ENCODE measurements at regions not wholly inside any gene's neighbourhood (a gene's known extent, or its start where the extent isn't known, plus 50 kb on each side); places are given as distances from the start of the nearest gene placed in this dataset.
"Not testable (repeated sequence)": the region's sequence is repeated elsewhere in the genome, so short reads cannot be mapped to it uniquely, and the experiment has no call there.

DNA sequence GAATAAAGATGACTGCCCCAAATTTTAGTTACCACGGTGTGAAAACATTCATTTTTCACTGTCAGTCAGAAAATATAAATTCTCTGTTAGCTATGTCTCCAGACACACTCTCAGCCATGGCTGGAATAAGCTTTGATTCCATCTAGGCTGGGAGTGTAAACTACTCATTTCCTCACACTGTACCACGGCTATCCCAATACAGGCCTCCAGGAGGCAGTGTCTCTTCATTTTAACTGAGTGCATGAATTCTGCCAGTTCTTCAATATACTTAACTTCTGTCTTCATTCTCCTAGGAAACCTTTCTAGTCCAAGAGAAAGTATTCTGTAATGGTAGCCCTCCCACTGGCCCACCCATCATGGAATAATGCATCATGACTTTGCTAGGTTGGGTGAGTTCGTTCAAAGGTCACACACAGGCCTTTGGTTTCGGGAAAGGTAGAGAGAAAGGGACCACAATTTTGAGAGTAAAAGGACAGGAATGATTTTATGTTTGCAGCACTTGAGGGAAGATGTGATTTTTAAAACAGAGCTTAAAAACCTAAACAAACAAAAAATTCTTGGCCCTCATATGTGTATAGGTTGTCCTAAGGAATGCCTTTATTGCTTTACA, 381.1 kb downstream of the SEC23A start:
- no peak for DNase-seq (ENCODE audit: extremely low read depth in 1 of 2, low read depth in 1 of 2)

GRCh38 chr14:38718519-38718918, 384.5 kb downstream of the SEC23A start:
- no peak for DNase-seq (ENCODE audit: extremely low read depth in 1 of 2, low read depth in 1 of 2)

DNA sequence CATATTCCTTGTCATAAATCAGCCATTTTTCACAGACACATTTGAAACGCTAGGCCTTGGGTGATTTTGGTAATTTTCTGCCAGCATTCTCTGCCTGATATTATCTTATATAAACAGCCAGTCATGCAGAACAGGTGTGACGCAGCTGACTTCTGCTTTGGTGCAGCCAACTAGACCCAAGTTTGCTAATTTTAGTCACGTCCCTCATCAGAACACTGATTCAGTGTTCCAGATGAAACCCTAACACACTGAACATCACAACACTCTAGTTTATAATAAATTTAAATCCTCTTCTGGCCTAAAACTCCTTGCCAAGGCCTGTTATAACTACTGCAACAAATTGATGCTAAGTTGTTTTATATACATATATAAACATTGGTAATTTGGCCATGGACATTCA, 386.1 kb downstream of the SEC23A start:
- no peak for DNase-seq (ENCODE audit: extremely low read depth in 1 of 2, low read depth in 1 of 2)

- DNase-seq (ENCODE audit: extremely low read depth in 1 of 2, low read depth in 1 of 2): no peak
Measured at GRCh38 chr14:38710881-38711280, 392.2 kb downstream of the SEC23A start.

- no peak for DNase-seq (ENCODE audit: extremely low read depth in 1 of 2, low read depth in 1 of 2)
Measured at GRCh38 chr14:38710196-38710595, 392.8 kb downstream of the SEC23A start.

- no peak for DNase-seq (ENCODE audit: extremely low read depth in 1 of 2, low read depth in 1 of 2)
Measured at GRCh38 chr14:38705220-38705619, 397.8 kb downstream of the SEC23A start.

DNA sequence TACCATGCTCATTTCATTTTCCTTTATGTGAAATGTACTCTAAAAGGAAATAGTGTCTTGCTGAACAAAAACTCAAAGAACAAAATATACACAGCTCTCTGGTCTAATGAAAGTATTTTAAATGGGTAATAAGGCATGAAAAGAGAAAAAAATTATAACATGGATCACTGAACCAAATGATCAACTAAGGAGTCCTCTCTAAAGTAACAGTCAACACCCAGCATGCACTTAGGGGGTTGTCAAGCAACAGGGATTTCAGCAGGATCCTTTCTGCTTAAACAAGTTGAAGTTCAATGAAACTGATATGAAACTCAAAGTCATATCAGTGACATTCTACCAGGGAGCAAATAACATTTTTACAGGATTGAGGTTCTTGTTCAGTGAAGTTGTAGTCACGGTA, 398.8 kb downstream of the SEC23A start:
- DNase-seq (ENCODE audit: extremely low read depth in 1 of 2, low read depth in 1 of 2): no peak

DNA sequence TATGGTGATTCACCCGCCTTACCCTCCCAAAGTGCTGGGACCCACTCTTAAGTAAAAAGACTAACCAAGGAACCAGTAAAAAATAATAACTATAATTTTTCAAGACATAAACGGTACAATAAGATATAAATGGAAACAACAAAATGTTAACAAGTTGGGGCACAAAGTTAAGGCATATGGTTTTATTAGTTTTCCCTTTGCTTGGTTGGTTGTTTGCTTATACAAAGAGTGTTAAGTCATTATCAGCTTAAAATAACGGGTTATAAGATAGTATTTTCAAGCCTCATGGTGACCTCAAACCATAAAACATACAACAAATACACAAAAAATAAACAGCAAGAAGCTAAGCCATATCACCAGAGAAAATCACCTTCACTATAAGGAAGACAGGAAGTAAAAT, 406.1 kb downstream of the SEC23A start:
- DNase-seq (ENCODE audit: extremely low read depth in 1 of 2, low read depth in 1 of 2): no peak

GRCh38 chr14:38693423-38693822, 409.6 kb downstream of the SEC23A start:
- no peak for DNase-seq (ENCODE audit: extremely low read depth in 1 of 2, low read depth in 1 of 2)

DNA sequence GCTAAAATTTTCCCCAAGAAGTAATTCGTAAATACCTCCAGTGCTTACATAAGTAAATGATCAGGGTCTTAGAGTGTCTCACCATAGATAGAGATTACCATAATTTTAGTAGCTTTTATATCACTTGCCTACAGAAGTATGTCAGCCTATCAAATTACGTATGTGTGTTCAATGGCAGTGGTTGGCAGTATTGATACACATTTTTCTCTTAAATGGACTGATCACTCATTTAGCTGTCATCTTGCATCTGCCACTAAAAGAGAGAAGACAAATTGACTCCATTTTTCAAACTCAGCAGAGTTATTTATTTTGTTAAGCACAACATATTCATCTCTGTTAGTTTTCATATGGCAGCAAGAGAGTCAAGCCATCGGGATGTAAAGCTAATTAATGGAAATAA, 413.1 kb upstream of the CLEC14A start:
- no peak for DNase-seq (ENCODE audit: extremely low read depth in 1 of 2, low read depth in 1 of 2)

DNA sequence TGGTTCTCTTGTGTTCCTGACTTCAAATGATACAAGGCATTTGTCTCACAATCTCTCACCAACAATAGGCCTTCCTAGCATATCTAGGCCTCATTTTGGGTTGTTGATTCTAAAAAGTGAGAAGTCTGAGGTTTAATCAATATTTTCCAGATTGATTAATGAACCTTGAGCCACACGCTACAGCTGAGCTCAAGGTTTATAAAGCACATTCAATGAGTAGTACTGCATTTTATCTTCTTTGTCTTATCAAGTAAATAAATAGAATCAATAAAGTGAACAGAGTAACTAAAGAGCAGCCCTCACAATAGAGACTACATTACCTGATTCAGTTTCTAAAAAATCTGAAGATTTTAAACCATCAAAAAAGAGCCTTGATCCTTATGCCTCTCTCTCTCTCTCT, 407.5 kb upstream of the CLEC14A start:
- no peak for DNase-seq (ENCODE audit: extremely low read depth in 1 of 2, low read depth in 1 of 2)

DNA sequence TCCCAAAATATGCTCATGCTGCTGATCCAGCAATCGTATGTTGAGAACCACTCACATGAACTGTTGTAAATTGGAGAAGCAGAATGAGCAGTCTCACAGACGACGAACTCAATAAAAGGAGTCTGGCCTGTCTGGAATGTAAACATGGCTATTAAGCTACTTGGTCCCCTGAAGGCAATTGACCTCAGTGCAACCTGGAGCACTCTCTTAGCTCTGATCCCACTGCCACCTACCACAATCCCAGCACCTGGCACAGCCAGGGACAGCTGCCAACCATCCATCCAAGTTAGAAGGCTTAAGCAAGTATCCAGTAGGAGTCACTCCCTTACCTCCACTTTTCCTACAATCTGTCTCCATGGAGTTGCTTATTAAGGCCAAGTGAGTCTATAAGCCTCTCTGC, 406.9 kb upstream of the CLEC14A start:
- no peak for DNase-seq (ENCODE audit: extremely low read depth in 1 of 2, low read depth in 1 of 2)

DNA sequence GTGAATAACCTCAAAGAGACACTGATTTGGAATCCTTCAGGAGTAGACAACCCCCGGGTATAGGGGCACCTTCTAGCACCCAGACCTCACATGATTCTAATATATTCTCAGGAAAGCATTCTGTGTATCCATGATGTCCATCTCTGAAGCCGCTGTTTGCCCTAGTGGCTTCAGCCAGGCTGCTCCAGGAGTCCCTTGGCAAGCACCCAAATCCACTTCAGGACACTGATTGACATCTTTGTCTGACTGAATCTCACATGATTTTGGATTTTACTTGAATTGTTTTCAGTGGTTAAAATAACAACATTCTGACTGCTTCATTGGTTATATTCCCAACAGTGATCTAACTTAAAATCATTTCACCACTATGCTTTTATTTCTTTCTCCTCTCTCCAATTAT, 390.5 kb upstream of the CLEC14A start:
- no peak for DNase-seq (ENCODE audit: extremely low read depth in 1 of 2, low read depth in 1 of 2)

DNA sequence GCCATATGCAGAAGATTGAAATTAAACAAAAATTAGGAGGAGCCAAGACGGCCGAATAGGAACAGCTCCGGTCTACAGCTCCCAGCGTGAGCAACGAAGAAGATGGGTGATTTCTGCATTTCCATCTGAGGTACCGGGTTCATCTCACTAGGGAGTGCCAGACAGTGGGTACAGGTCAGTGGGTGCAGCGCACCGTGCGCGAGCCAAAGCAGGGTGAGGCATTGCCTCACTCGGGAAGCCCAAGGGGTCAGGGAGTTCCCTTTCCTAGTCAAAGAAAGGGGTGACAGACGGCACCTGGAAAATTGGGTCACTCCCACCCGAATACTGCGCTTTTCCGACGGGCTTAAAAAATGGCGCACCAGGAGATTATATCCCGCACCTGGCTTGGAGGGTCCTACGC, 379.0 kb upstream of the CLEC14A start:
- not testable (repeated sequence) for DNase-seq (ENCODE audit: extremely low read depth in 1 of 2, low read depth in 1 of 2)

DNA sequence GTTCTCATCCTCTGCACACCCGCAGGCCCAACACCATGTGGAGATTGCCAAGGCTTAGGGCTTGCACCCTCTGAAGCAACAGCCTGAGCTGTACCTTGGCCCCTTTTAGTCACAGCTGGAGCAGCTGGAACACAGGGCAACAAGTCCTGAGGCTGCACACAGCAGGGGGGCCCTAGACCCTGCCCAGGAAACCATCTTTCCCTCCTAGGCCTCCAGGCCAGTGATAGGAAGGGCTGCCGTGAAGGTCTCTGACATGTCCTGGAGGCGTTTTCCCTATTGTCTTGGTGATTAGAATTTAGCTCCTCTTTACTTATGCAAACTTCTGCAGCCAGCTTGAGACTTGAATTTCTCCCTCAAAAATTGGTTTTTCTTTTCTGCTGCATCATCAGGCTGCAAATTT, 373.5 kb upstream of the CLEC14A start:
- DNase-seq (ENCODE audit: extremely low read depth in 1 of 2, low read depth in 1 of 2): no peak

DNA sequence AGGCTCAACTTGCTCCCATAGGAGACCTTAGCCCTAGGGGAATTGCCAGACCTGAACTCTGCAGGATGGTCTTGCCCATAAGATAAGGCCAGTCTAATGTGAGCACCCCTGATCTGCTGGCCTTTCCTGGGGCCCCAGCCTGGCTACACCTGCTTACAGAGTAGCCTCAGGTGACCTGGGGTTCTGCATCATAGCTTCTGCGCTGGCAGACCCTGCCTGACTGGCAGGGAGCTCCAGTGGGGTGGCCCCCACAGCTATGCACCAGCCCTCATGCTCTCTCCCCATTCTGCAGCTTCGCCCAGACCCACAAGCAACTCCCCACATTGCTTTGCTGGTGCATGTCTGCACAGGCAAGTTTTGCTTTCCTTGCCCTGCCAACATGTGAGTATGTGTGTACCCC, 371.3 kb upstream of the CLEC14A start:
- no peak for DNase-seq (ENCODE audit: extremely low read depth in 1 of 2, low read depth in 1 of 2)

- no peak for DNase-seq (ENCODE audit: extremely low read depth in 1 of 2, low read depth in 1 of 2)
Measured at GRCh38 chr14:38623661-38624060, 367.8 kb upstream of the CLEC14A start.

- no peak for DNase-seq (ENCODE audit: extremely low read depth in 1 of 2, low read depth in 1 of 2)
Measured at GRCh38 chr14:38618514-38618913, 362.6 kb upstream of the CLEC14A start.

DNA sequence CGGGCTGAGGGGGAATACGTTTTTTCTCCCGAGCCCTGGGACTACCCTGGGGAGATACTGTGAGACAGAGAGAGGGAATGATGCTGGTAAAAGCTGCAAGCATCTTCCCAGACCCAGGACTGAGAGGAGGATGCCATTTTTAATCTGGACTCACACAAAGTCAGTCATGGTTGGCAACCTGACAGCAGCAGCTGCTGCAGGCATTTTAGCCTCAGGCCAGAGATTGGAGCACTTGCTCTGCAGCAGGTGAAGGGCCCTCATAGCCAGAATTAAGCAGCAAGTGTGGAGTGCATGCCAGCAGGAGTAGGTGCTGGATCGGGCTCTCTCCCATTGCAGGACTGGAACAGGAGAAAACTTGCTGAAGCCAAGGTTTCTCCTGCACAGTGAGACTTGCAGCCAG, 361.1 kb upstream of the CLEC14A start:
- no peak for DNase-seq (ENCODE audit: extremely low read depth in 1 of 2, low read depth in 1 of 2)

GRCh38 chr14:38611928-38612327, 356.0 kb upstream of the CLEC14A start:
- no peak for DNase-seq (ENCODE audit: extremely low read depth in 1 of 2, low read depth in 1 of 2)

GRCh38 chr14:38608244-38608643, 352.4 kb upstream of the CLEC14A start:
- no peak for DNase-seq (ENCODE audit: extremely low read depth in 1 of 2, low read depth in 1 of 2)

DNA sequence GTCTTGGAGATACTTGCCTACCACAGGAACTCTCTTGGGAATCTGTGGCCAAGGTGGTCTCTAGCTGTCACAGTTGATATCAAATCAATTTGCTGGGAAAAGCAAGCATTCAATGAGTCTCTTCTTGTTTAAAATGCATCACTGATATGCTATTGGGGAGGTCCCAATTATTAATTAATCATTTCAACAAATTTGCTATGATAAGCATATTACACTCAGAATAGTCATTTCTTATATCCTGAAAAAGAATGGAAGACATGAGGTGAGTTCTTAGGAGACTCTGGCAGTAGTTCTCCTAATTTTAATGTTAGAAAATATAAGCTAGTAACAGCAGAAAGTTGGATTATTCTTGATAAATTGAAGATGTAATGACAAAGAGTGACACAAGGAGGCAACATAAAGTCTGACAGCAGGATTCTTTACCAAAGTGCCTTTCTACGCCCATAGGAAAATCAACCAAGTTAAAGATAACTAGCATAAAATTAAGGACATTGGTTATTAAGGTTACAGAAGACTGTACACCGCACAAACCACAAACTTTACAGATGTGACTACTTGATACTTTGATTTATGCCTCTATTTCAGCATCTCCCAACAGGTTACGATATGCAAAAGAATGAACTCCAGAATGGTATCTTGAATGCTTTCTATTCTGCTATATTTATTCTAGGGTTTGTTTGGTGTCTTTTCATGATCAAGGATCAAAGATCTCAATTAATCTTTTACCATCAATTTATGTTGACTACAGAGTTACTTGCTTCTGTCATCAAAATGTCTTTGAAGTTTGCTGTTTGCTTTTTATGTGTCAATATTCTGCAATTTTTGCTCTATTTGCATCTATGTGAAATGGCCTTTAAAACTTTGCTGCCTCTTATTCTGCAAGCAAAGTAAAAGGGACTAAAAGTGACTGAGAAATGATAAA, 349.6 kb upstream of the CLEC14A start:
- no peak for DNase-seq (ENCODE audit: extremely low read depth in 1 of 2, low read depth in 1 of 2)

All from activated CD8-positive, alpha-beta memory T cell treated with anti-CD3 and anti-CD28 coated beads for 1 hour (primary cell).